Esophagus muscularis mucosa (tissue), 4 donors: ENCODE measurements at regions not wholly inside any gene's neighbourhood (a gene's known extent, or its start where the extent isn't known, plus 50 kb on each side); places are given as distances from the start of the nearest gene placed in this dataset.

ENCODE experiments used
- DNase-seq: peaks from one replicate; pipeline ENCODE4 v3.0.0-alpha.2; 2017; ENCODE audit errors: extremely low spot score
- H3K27ac ChIP-seq, 4 donors: fragments of 200-600 bp; sonication (generic); replicated peaks in 1 of 4; 1 replicate in 3 of 4; 2 replicates in 1 of 4; pipeline ENCODE4 v1.5.1; 2016 to 2019; ENCODE audit warnings: mild to moderate bottlenecking in 1 of 4
- H3K27me3 ChIP-seq, 4 donors: fragments of 200-600 bp; sonication (generic); one replicate each; pipeline versions ENCODE4 v1.5.1 to v1.6.0; 2016 to 2019
- H3K36me3 ChIP-seq, 4 donors: fragments of 200-600 bp; sonication (generic); one replicate each; pipeline ENCODE4 v1.5.1; 2016 to 2019
- H3K4me1 ChIP-seq, 4 donors: fragments of 200-600 bp; sonication (generic); one replicate each; pipeline ENCODE4 v1.5.1; 2016 to 2019
- H3K4me3 ChIP-seq, 4 donors: fragments of 200-600 bp; sonication (generic); 1 replicate in 2 of 4; 2 replicates in 2 of 4; pipeline ENCODE4 v1.5.1; 2016 to 2019; ENCODE audit warnings: mild to moderate bottlenecking in 4 of 4, moderate library complexity in 1 of 4
- H3K9me3 ChIP-seq, 4 donors: fragments of 200-600 bp; sonication (generic); 1 replicate in 3 of 4; 2 replicates in 1 of 4; pipeline ENCODE4 v1.5.1; 2016 to 2019
- CTCF ChIP-seq, 3 experiments: fragments of 200-600 bp in 2 of 3; fragments of 450-650 bp in 1 of 3; sonication (generic) in 2 of 3; IDR thresholded peaks; one replicate each; pipeline ENCODE4 v1.5.1; 2017 to 2019; ENCODE audit warnings: antibody characterized with exemption in 3 of 3, mild to moderate bottlenecking in 2 of 3, moderate library complexity in 1 of 3
- EP300 ChIP-seq: sonication (generic); formaldehyde crosslinking; IDR thresholded peaks from one replicate; pipeline ENCODE4 v1.6.1; 2017; ENCODE audit warnings: antibody characterized with exemption
- POLR2A ChIP-seq: fragments of 450-650 bp; IDR thresholded peaks from one replicate; pipeline ENCODE4 v1.6.1; 2017; ENCODE audit warnings: antibody characterized with exemption, moderate library complexity, mild to moderate bottlenecking, low read depth
- POLR2AphosphoS5 ChIP-seq, 2 donors: sonication (generic); formaldehyde crosslinking; IDR thresholded peaks; one replicate each; pipeline ENCODE4 v1.6.1; 2017; ENCODE audit warnings: antibody characterized with exemption in 2 of 2
- WGBS: methylation state at CpG from one replicate; pipeline ENCODE4 v1.1.5; 2018; 5-methylcytosine and 5-hydroxymethylcytosine counted together
- intact Hi-C: fragments of 100-400 bp; cut with DNase I; formaldehyde crosslinking; loops from one replicate; pipeline ENCODE4 v1.15.1; 2023

GRCh38 chr4:38605181-38605752 is 58.7 kb upstream of the KLF3 start:
- H3K27me3 ChIP-seq: no peaks in the 10 kb centered on the region
- H3K36me3 ChIP-seq: no peaks in the 10 kb centered on the region
- peak; percentile 77 for DNase-seq
- TF ChIP-seq POLR2AphosphoS5 (IDR thresholded peaks at IDR 0.05): no peak
- no peak for TF ChIP-seq EP300
- no peak for TF ChIP-seq CTCF (IDR thresholded peaks at IDR 0.05)
- TF ChIP-seq POLR2A: no peak
- H3K4me3 ChIP-seq: no peak overlapping the region
- H3K4me1 ChIP-seq: peaks cover 0 to 15% (median 11%) of the 10 kb centered on the region in 4 donors
- intact Hi-C loops: no loop called here
- 64% methylated on average over 6 of the region's 6 CpGs for WGBS
- H3K27ac ChIP-seq: no peak overlapping the region
- H3K9me3 ChIP-seq: no peaks in the 10 kb centered on the region

DNA sequence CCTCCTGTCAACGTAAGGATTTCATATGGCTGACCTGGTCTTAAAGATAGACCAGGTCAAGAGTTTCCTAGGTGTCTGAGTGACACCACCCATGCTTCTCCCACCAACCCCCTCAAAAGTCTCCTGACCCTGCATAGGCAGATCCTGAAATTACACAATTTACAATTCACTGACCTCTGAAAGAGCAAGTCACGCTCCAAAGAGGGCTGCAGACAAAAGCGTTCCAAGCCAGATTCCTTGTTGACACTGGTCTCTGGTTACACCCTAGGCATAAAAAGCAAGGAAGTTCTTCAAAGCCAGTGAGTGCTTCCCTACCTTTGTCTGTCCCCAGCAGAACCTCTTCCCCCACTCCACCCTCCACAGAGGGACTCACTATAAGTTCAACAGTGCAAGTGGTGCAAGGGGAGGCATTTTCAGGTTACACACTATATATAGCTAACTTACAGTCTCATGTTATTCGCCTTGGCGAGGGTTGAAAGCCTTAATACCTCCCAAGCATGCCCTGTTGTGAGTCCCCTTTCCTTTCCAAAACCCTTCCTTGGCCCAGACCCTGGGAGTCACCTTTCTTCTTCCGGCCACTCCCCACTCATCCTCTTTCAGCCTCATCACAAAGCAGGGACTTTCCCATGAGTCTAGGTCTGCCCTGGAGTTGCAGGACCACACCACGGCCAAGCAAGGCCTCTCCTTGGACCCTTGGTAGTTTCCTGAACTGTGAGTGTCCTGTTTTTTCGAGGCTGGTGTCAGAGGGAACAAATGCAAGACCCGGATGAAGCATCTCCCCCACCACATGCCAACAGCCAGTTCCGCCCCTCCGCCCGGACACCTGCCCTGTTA is 58.0 kb upstream of the KLF3 start:
- TF ChIP-seq CTCF (IDR thresholded peaks at IDR 0.05) (no peak), POLR2AphosphoS5 (IDR thresholded peaks at IDR 0.05) (no peak), EP300 (no peak), POLR2A (no peak)
- WGBS: 80% methylated on average over 12 of the region's 12 CpGs
- H3K36me3 ChIP-seq: no peaks in the 10 kb centered on the region
- no peaks in the 10 kb centered on the region for H3K27me3 ChIP-seq
- intact Hi-C loops: no loop called here
- no peak overlapping the region for H3K27ac ChIP-seq
- DNase-seq: no peak
- peaks cover 0 to 15% (median 11%) of the 10 kb centered on the region in 4 donors for H3K4me1 ChIP-seq
- H3K4me3 ChIP-seq: no peak overlapping the region
- H3K9me3 ChIP-seq: no peaks in the 10 kb centered on the region

- DNase-seq: peak; percentile 79
- Histone ChIP-seq H3K9me3 (no peaks in the 10 kb centered on the region), H3K27me3 (no peaks in the 10 kb centered on the region), H3K4me1 (peaks cover 0 to 11% (median 9%) of the 10 kb centered on the region in 4 donors), H3K4me3 (no peak overlapping the region), H3K36me3 (no peaks in the 10 kb centered on the region), H3K27ac (no peak overlapping the region)
- TF ChIP-seq POLR2AphosphoS5 (IDR thresholded peaks at IDR 0.05): no peak
- no peak for TF ChIP-seq POLR2A
- TF ChIP-seq EP300: no peak
- no peak for TF ChIP-seq CTCF (IDR thresholded peaks at IDR 0.05)
- intact Hi-C loops: no loop called here
- WGBS: 94% methylated on average over 6 of the region's 8 CpGs
Observed at GRCh38 chr4:38606587-38606905, 57.5 kb upstream of the KLF3 start.

DNA sequence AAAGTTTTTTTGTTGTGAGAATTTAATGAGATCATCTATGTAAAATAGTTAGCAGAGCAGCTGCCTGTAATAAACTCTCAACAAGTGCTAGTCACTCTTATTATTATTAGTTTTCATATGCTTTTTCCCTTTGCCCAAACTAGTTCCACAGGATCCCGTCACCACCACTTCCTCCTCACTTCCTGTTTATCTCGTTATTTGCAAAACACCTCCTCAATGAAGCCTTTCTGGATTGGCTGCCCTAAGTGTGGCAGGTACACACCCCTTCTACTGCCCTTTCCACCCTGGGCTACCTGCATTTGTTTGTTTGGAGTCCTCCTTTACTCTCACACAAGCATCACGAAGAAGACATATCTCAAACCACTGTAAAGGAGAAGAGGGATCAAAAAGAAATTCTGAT is 54.4 kb upstream of the KLF3 start:
- Histone ChIP-seq H3K4me1 (peaks cover 11 to 32% (median 29%) of the 10 kb centered on the region in 4 donors), H3K27ac (no peak overlapping the region), H3K4me3 (no peak overlapping the region), H3K27me3 (no peaks in the 10 kb centered on the region), H3K36me3 (no peaks in the 10 kb centered on the region), H3K9me3 (no peaks in the 10 kb centered on the region)
- DNase-seq: peak; percentile 50
- 82% methylated on average over 3 of the region's 3 CpGs for WGBS
- intact Hi-C loops: no loop called here
- TF ChIP-seq POLR2A (no peak), EP300 (no peak), CTCF (IDR thresholded peaks at IDR 0.05) (no peak), POLR2AphosphoS5 (IDR thresholded peaks at IDR 0.05) (no peak)

DNA sequence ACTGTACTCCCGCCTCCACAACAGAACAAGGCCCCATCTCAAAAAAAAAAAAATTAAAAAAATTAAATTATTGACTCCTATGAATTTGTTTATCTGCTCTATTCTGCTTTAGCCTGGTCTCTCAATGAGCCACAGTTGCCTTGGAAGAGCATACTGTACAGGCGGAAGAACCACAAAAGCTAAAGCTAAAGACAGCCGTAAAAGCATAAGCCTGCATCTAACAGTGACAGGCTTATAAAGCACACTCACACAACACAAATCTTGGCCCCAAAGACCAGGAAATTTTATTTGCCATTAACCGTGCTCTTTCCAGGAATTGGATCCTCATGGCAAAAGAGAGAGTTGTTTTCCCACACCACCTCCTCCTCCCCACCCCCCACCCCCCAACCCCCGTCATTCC is 53.5 kb upstream of the KLF3 start:
- intact Hi-C loops: no loop called here
- H3K27ac ChIP-seq: peak overlapping the region in 1 of 4 donors; percentile 3
- no peak for DNase-seq
- H3K27me3 ChIP-seq: no peaks in the 10 kb centered on the region
- no peak overlapping the region for H3K4me3 ChIP-seq
- H3K4me1 ChIP-seq: peaks cover 11 to 31% (median 26%) of the 10 kb centered on the region in 4 donors
- H3K36me3 ChIP-seq: no peaks in the 10 kb centered on the region
- 76% methylated on average over 5 of the region's 5 CpGs for WGBS
- H3K9me3 ChIP-seq: no peaks in the 10 kb centered on the region
- TF ChIP-seq CTCF (IDR thresholded peaks at IDR 0.05): no peak
- TF ChIP-seq POLR2AphosphoS5 (IDR thresholded peaks at IDR 0.05): no peak
- no peak for TF ChIP-seq POLR2A
- TF ChIP-seq EP300: no peak
